H1 (cell line): ENCODE measurements at regions not wholly inside any gene's neighbourhood (a gene's known extent, or its start where the extent isn't known, plus 50 kb on each side); places are given as distances from the start of the nearest gene placed in this dataset.

Source experiments
- ASH2L ChIP-seq: fragments of 200-600, 300-600 bp; sonication (generic); IDR thresholded peaks from one replicate; pipeline ENCODE4 v1.7.1; 2017; ENCODE audit warnings: low read length
- CBX8 ChIP-seq: fragments of 300-800, 300-1000 bp; sonication (generic); IDR thresholded peaks from 2 replicates; pipeline ENCODE4 v1.7.1; 2016; ENCODE audit warnings: low read depth, low read length, borderline replicate concordance
- CEBPB ChIP-seq: IDR thresholded peaks from 2 replicates; pipeline ENCODE4 v1.6.1; 2012; ENCODE audit warnings: low read depth, low read length
- CREB1 ChIP-seq: IDR thresholded peaks from 2 replicates; pipeline ENCODE4 v1.6.1; 2012; ENCODE audit warnings: inconsistent platforms
- EZH2 ChIP-seq: fragments of 200-600 bp; sonication (generic); IDR thresholded peaks from 2 replicates; pipeline ENCODE4 v1.7.1; 2012; ENCODE audit warnings: low read depth, mild to moderate bottlenecking, moderate library complexity, low read length, inconsistent platforms; ENCODE audit not compliant: severe bottlenecking
- HDAC6 ChIP-seq: IDR thresholded peaks from one replicate; pipeline ENCODE4 v1.7.1; 2012; ENCODE audit warnings: low read depth, mild to moderate bottlenecking, inconsistent platforms, low read length, moderate library complexity
- JUN ChIP-seq: IDR thresholded peaks from 2 replicates; pipeline ENCODE4 v1.6.1; 2011; ENCODE audit warnings: low read depth, mild to moderate bottlenecking, improper control_type of control experiment, low read length
- JUND ChIP-seq: IDR thresholded peaks from 2 replicates; pipeline ENCODE4 v1.6.1; 2011; ENCODE audit warnings: mild to moderate bottlenecking, improper control_type of control experiment, low read length
- NANOG ChIP-seq: IDR thresholded peaks from 2 replicates; pipeline ENCODE4 v1.6.1; 2011; ENCODE audit warnings: low read length, low read depth, mild to moderate bottlenecking, inconsistent platforms; ENCODE audit not compliant: insufficient read depth, poor library complexity, severe bottlenecking
- NRF1 ChIP-seq: IDR thresholded peaks from 2 replicates; pipeline ENCODE4 v1.6.1; 2011; ENCODE audit warnings: mild to moderate bottlenecking, low read depth, low read length, improper control_type of control experiment
- PHF8 ChIP-seq: fragments of 200-600 bp; sonication (generic); conservative IDR thresholded peaks from 2 replicates; pipeline ENCODE4 v1.7.1; 2012; ENCODE audit warnings: low read depth, mild to moderate bottlenecking, inconsistent platforms, low read length, moderate library complexity
- RAD21 ChIP-seq, 2 experiments: IDR thresholded peaks in 1 of 2; conservative IDR thresholded peaks in 1 of 2; 2 replicates each; pipeline ENCODE4 v1.6.1; 2011; ENCODE audit warnings: low read depth in 2 of 2, low read length in 2 of 2, improper control_type of control experiment in 1 of 2, inconsistent platforms in 1 of 2, mild to moderate bottlenecking in 1 of 2, moderate library complexity in 1 of 2
- RXRA ChIP-seq: IDR thresholded peaks from 2 replicates; pipeline ENCODE4 v1.6.1; 2011; ENCODE audit warnings: low read depth, mild to moderate bottlenecking, low read length, moderate library complexity; ENCODE audit not compliant: insufficient read depth
- SAP30 ChIP-seq: fragments of 300-600 bp; sonication (generic); IDR thresholded peaks from 2 replicates; pipeline ENCODE4 v1.7.1; 2012; ENCODE audit warnings: low read length, moderate library complexity, mild to moderate bottlenecking, inconsistent platforms; ENCODE audit not compliant: insufficient read depth, insufficient replicate concordance
- TBP ChIP-seq: IDR thresholded peaks from 2 replicates; pipeline ENCODE4 v1.6.1; 2011; ENCODE audit warnings: low read depth, low read length, improper control_type of control experiment
- ZNF274 ChIP-seq: IDR thresholded peaks from 2 replicates; pipeline ENCODE4 v1.7.0; 2012; ENCODE audit warnings: low read length, borderline replicate concordance; ENCODE audit errors: extremely low read depth
- TF ChIP-seq, protein P1 (sequence below): IDR thresholded peaks from 2 replicates; pipeline ENCODE4 v1.6.1; 2012; ENCODE audit warnings: inconsistent platforms
- TF ChIP-seq, protein P2 (sequence below): IDR thresholded peaks from 2 replicates; pipeline ENCODE4 v1.6.1; 2011; ENCODE audit warnings: low read length, improper control_type of control experiment

DNA sequence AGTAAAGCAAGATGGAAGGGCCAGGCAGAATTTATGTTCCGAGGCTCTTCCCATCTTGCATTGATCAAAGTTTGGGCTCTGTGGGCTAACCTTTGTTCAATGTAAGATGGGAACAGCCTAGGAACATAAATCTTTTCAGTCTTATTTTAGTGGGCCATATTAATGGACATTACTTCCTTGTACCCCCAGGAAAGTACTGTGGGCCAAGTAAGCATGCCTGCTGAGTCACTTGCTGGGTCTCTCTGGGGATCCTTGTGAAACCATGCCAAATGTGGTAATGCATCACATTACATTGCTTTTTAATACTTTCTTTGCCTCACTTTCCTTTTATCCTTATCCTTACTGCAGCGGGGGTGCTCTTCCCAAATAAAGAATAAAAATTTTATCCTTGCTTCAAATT lies 349.5 kb upstream of the POU1F1 start (continued):
- TF ChIP-seq SAP30 (no peak), RXRA (no peak), CBX8 (no peak), EZH2 (no peak), TBP (no peak), HDAC6 (no peak), ASH2L (no peak), JUND (no peak), PHF8 (no peak), CREB1 (no peak), JUN (no peak), RAD21 (IDR thresholded peaks at IDR 0.05 in 1 of 2, conservative IDR thresholded peaks at IDR 0.05 in 1 of 2; ENCODE audit: low read depth in 2 of 2, low read length in 2 of 2) (no peak), NRF1 (no peak), CEBPB (no peak), NANOG (no peak), ZNF274 (no peak)
- TF ChIP-seq, protein P1, sequence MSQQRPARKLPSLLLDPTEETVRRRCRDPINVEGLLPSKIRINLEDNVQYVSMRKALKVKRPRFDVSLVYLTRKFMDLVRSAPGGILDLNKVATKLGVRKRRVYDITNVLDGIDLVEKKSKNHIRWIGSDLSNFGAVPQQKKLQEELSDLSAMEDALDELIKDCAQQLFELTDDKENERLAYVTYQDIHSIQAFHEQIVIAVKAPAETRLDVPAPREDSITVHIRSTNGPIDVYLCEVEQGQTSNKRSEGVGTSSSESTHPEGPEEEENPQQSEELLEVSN, result no peak
- TF ChIP-seq, protein P2, sequence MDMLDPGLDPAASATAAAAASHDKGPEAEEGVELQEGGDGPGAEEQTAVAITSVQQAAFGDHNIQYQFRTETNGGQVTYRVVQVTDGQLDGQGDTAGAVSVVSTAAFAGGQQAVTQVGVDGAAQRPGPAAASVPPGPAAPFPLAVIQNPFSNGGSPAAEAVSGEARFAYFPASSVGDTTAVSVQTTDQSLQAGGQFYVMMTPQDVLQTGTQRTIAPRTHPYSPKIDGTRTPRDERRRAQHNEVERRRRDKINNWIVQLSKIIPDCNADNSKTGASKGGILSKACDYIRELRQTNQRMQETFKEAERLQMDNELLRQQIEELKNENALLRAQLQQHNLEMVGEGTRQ, result no peak
